AG09319 (cell line): ENCODE measurements at regions not wholly inside any gene's neighbourhood (a gene's known extent, or its start where the extent isn't known, plus 50 kb on each side); places are given as distances from the start of the nearest gene placed in this dataset.
"Not testable (repeated sequence)": the region's sequence is repeated elsewhere in the genome, so short reads cannot be mapped to it uniquely, and the experiment has no call there.

Source experiments
- DNase-seq: peaks from one replicate; pipeline ENCODE4 v3.0.0-alpha.2; 2010; ENCODE audit warnings: low read depth; ENCODE audit errors: extremely low read depth
- CTCF ChIP-seq: IDR thresholded peaks from 2 replicates; pipeline ENCODE4 v1.5.1; 2011; ENCODE audit warnings: low read depth, mild to moderate bottlenecking, inconsistent platforms, low read length, moderate library complexity

- no peak for DNase-seq
- no peak for TF ChIP-seq CTCF
These were observed 76.7 kb upstream of the RFLNA start for GRCh38 chr12:124218243-124218560.

- DNase-seq: not testable (repeated sequence)
These were observed 76.2 kb upstream of the RFLNA start for GRCh38 chr12:124218650-124219049.

GRCh38 chr12:124222368-124223245, 72.3 kb upstream of the RFLNA start:
- TF ChIP-seq CTCF: no peak
- DNase-seq: no peak

GRCh38 chr12:124223733-124224138, 71.2 kb upstream of the RFLNA start:
- DNase-seq: not testable (repeated sequence)

GRCh38 chr12:124224535-124225110, 70.3 kb upstream of the RFLNA start:
- no peak for TF ChIP-seq CTCF
- DNase-seq: no peak

GRCh38 chr12:124225730-124226129, 69.2 kb upstream of the RFLNA start:
- TF ChIP-seq CTCF: no peak
- DNase-seq: no peak

GRCh38 chr12:124227951-124228711, 66.8 kb upstream of the RFLNA start:
- DNase-seq: no peak
- no peak for TF ChIP-seq CTCF

GRCh38 chr12:124229520-124229919, 65.4 kb upstream of the RFLNA start:
- no peak for DNase-seq
- no peak for TF ChIP-seq CTCF
